ENCODE measurements at regions not wholly inside any gene's neighbourhood (a gene's known extent, or its start where the extent isn't known, plus 50 kb on each side); places are given as distances from the start of the nearest gene placed in this dataset.
"Not testable (repeated sequence)": the region's sequence is repeated elsewhere in the genome, so short reads cannot be mapped to it uniquely, and the experiment has no call there.

DNA sequence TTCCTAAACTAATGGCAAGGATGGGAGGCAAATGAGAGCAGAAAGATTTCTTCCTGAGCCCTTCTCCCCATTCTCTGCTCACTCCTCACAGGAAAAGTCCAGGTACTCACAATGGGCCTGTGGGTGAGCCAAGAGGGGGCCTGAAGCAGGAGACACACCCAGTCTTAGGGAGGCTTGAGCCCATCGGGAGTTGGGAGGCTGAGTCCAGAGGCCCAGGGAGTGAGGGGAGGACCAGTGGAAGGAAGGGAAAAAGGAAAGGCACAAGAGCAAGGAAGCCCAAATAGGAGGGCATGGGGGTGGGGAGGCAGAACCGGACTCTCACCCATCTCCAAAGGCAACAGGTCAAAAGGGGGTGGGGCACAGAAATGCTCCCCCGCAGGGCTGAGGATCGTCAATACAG is 68.1 kb upstream of the CNEP1R1 start:
- CTCF ChIA-PET, result interaction anchor here (1.2 to 1.5 kb wide), 2 partner anchors 39 to 64 kb away, joined by 3 read pairs; no protein-coding TSS in a partner anchor
- no peaks in the 10 kb centered on the region for H3K36me3 ChIP-seq (ENCODE audit: control insufficient read depth, insufficient read depth, low read length)

DNA sequence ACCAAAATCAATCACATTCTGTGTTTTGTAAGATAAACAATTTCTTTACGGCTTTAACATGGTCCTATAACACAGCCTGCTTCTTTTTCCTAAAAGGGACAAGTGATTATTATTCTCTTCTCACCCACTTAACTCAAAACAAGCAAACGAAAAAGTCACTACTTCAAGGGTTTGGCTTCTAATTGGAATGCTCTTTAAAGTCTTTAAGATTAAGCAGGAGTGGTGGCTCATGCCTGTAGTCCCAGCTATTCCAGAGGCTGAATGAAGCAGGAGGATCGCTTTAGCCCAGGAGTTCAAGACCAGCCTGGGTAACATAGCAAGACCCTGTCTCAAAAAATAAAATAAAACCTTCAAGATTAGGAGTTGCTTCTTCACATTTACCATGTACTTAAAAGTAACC is 66.6 kb upstream of the CNEP1R1 start:
- DNase-seq (ENCODE audit: low read depth), result no peak
- ChIA-PET CTCF (interaction anchor here (0.6 to 1.5 kb wide), 6 partner anchors 16 to 788 kb away, joined by 3 to 6 read pairs (median 3); partner anchors contain the start of gene CNEP1R1), POLR2A (no interaction called here)
- no peak overlapping the region for H3K4me3 ChIP-seq (ENCODE audit: low read depth, low read length)
- no peaks in the 10 kb centered on the region for H3K36me3 ChIP-seq (ENCODE audit: control insufficient read depth, insufficient read depth, low read length)
- no peaks in the 10 kb centered on the region for H3K27me3 ChIP-seq (ENCODE audit: control insufficient read depth, insufficient read depth, low read length)
- TF ChIP-seq, protein P1, sequence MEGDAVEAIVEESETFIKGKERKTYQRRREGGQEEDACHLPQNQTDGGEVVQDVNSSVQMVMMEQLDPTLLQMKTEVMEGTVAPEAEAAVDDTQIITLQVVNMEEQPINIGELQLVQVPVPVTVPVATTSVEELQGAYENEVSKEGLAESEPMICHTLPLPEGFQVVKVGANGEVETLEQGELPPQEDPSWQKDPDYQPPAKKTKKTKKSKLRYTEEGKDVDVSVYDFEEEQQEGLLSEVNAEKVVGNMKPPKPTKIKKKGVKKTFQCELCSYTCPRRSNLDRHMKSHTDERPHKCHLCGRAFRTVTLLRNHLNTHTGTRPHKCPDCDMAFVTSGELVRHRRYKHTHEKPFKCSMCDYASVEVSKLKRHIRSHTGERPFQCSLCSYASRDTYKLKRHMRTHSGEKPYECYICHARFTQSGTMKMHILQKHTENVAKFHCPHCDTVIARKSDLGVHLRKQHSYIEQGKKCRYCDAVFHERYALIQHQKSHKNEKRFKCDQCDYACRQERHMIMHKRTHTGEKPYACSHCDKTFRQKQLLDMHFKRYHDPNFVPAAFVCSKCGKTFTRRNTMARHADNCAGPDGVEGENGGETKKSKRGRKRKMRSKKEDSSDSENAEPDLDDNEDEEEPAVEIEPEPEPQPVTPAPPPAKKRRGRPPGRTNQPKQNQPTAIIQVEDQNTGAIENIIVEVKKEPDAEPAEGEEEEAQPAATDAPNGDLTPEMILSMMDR (IDR thresholded peaks at IDR 0.05; ENCODE audit: insufficient read depth, low read depth, low read length), result no peak

More for the DNA sequence above, 68.1 kb upstream of the CNEP1R1 start:
- no peak for DNase-seq (ENCODE audit: low read depth)
- TF ChIP-seq, protein P1 (IDR thresholded peaks at IDR 0.05; ENCODE audit: insufficient read depth, low read depth, low read length), result no peak
- POLR2A ChIA-PET, result no interaction called here
- Histone ChIP-seq H3K27me3 (ENCODE audit: control insufficient read depth, insufficient read depth, low read length) (no peaks in the 10 kb centered on the region), H3K4me3 (ENCODE audit: low read depth, low read length) (no peak overlapping the region)

DNA sequence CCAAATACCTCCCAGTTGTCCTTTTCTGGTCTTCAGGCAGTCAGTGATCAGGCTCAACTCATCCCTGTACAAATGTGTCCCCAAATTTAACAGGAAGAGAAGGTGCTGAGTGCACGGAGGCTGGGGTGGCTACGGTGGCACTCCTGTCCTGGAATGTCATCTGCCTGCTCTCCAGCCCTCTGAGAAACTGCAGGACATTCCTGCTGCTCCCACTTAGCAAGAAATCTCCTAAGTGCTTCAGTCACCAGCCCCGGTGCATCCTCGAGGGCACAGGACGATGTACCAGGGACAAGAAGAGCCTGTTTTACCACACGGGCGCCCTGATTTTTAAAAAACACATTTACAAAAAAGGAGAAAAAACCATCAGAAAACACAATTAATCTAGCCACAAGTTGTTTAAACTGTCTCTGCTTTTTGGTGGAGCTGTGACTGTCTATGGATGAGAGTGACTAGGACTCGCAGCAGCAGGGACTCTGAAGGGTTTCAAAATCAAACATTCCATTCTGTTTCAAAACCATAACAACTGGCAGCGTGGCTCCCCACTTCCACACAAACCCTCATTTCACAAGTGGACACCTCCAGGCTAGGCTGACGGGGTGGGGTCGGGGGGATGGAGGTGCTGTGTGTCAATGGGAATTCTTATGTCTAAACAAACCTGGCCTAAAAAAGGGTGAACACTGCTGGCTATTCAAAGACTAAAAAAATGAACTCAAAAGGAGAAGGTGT is 65.3 kb upstream of the CNEP1R1 start:
- Histone ChIP-seq H3K4me3 (ENCODE audit: low read depth, low read length) (no peak overlapping the region), H3K27me3 (ENCODE audit: control insufficient read depth, insufficient read depth, low read length) (no peaks in the 10 kb centered on the region), H3K36me3 (ENCODE audit: control insufficient read depth, insufficient read depth, low read length) (no peaks in the 10 kb centered on the region)
- TF ChIP-seq, protein P1 (IDR thresholded peaks at IDR 0.05; ENCODE audit: insufficient read depth, low read depth, low read length), result no peak
- no peak for DNase-seq (ENCODE audit: low read depth)
- POLR2A ChIA-PET, result no interaction called here
- CTCF ChIA-PET, result no interaction called here

DNA sequence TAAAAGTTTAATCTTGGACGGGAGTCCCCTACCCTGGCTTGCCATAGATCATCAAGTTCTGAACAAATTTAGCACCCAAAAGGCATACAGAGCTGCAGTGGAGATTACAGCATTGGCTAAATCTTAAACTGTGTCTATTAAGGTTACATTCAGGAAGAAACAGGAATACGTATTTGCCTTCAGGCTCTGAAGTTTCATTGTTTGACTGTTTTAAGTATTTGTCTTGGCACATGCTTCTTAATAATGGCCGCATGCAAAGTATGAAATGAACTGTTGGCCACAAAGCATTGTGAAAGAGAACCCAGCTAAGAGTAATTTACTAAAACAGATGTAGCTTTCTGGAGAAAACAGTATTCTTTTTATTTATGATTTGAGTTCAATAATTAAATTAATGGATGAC is 63.9 kb upstream of the CNEP1R1 start:
- TF ChIP-seq, protein P1 (IDR thresholded peaks at IDR 0.05; ENCODE audit: insufficient read depth, low read depth, low read length), result no peak
- CTCF ChIA-PET, result interaction anchor here (0.6 to 1.3 kb wide), 3 partner anchors 8 to 249 kb away, joined by 3 read pairs; no protein-coding TSS in a partner anchor

DNA sequence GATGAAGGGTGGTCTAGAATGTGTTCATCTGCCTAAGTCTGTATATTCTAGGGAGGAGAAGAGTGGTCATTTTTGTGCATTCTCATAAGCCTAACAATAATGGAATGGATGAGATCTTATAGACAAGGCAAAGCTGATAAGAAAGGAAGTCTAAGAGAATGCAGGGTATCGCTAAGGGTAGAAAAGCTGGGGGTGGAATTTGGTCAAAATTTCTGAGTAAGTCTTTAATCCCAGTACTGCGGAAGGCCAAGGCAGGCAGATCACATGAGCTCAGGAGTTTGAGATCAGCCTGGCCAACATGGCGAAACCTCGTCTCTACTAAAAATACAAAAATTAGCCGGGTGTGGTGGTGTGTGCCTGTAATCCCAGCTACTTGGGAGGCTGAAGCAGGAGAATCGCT is 62.5 kb upstream of the CNEP1R1 start:
- CTCF ChIA-PET; POLR2A ChIA-PET; DNase-seq (ENCODE audit: low read depth): not testable (repeated sequence)

More for the DNA sequence above, 63.9 kb upstream of the CNEP1R1 start:
- Histone ChIP-seq H3K36me3 (ENCODE audit: control insufficient read depth, insufficient read depth, low read length) (no peaks in the 10 kb centered on the region), H3K4me3 (ENCODE audit: low read depth, low read length) (no peak overlapping the region), H3K27me3 (ENCODE audit: control insufficient read depth, insufficient read depth, low read length) (no peaks in the 10 kb centered on the region)
- DNase-seq (ENCODE audit: low read depth), result peak; percentile 10
- POLR2A ChIA-PET, result no interaction called here

DNA sequence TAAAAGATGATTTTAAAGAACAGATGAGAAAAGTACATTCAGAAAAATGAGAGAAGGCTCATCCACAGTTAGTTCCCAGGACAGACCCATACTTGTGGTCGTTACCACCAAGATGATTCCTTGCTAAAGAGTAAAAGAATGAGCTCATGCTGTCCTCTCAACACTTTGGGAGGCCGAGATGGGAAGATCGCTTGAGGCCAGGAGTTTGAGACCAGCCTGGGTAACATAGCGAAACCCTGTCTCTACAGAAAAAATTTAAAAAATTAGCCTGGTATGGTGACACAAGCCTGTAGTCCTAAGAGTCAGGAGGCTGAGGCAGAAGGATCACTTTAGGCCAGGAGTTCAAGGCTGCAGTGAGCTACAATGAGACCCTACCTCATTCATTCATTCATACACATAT is 60.7 kb upstream of the CNEP1R1 start:
- TF ChIP-seq, protein P1 (IDR thresholded peaks at IDR 0.05; ENCODE audit: insufficient read depth, low read depth, low read length), result no peak
- CTCF ChIA-PET, result no interaction called here
- no peaks in the 10 kb centered on the region for H3K36me3 ChIP-seq (ENCODE audit: control insufficient read depth, insufficient read depth, low read length)

More for the DNA sequence above, 62.5 kb upstream of the CNEP1R1 start:
- not testable (repeated sequence) for H3K27me3 ChIP-seq (ENCODE audit: control insufficient read depth, insufficient read depth, low read length); H3K4me3 ChIP-seq (ENCODE audit: low read depth, low read length); H3K36me3 ChIP-seq (ENCODE audit: control insufficient read depth, insufficient read depth, low read length)

More for the DNA sequence above, 60.7 kb upstream of the CNEP1R1 start:
- POLR2A ChIA-PET, result no interaction called here
- DNase-seq (ENCODE audit: low read depth), result no peak
- Histone ChIP-seq H3K27me3 (ENCODE audit: control insufficient read depth, insufficient read depth, low read length) (peaks cover 1% of the 10 kb centered on the region; the same call in 1 of the 2 replicates), H3K4me3 (ENCODE audit: low read depth, low read length) (no peak overlapping the region)

Data from BJ (cell line).